Erythroblast (primary cell): ENCODE measurements at regions not wholly inside any gene's neighbourhood (a gene's known extent, or its start where the extent isn't known, plus 50 kb on each side); places are given as distances from the start of the nearest gene placed in this dataset.

Source experiments
- GATA1 ChIP-seq: IDR thresholded peaks from 2 replicates; pipeline ENCODE4 v1.6.1; 2011; ENCODE audit warnings: low read depth, mild to moderate bottlenecking, control low read depth, low read length, moderate library complexity
- POLR2A ChIP-seq: IDR thresholded peaks from 2 replicates; pipeline ENCODE4 v1.6.1; 2011; ENCODE audit warnings: mild to moderate bottlenecking, low read length

DNA sequence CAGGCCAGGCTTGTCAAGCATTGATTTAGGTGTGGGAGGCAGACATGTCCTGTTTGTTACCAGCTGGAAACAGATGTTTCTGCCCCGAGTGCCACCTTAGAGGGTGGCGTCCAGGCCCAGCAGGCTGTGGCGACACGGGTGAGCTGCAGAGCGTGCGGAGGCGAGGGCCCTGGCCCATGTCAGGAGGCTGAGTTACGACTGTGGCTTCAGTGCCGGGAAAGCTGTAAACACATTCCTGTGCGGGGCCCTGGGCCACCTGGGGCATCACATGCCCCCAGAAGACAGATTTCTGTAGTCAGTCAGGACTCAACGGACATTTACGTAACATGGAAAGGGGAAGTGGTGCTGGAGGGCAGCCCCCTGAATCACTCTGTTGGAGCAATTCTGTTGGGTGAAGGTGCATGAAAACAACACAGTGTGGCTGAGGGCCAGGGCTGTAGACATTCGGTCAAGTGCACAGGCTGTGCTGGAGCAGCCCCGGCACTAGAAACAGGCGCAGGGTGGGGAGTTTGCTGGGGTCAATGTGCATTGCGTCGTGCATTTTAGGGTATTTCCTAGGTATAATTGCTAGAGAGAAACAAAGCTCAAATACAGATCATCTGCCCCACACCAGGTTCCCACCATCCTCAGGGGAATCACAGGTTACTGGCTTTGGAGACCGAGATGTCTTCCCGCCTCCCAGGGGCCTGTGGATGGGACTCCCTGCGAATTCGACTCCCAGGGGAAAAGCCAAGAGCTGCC, 291.8 kb downstream of the TMEM121 start:
- TF ChIP-seq POLR2A: no peak
- TF ChIP-seq GATA1: no peak
